Panc1 (cell line): ENCODE measurements at regions not wholly inside any gene's neighbourhood (a gene's known extent, or its start where the extent isn't known, plus 50 kb on each side); places are given as distances from the start of the nearest gene placed in this dataset.

Experiments used
- ATAC-seq: fragments of 200-7000 bp; cut with Tn5 transposase; 2 replicates; pipeline ENCODE4 v1.9.1; 2020; ENCODE audit warnings: mild to moderate bottlenecking, moderate library complexity
- BruUV-seq: library from RNA; stranded (reverse); fragments of 400-500 nt; replicated peaks from 2 replicates; lab custom pipeline; 2021; lab: Mats Ljungman, UMichigan
- CTCF ChIA-PET: fragments of 300-600 bp; sonication (Branson Sonifier 250); formaldehyde crosslinking; loops from one replicate; lab custom pipeline; 2022; ENCODE audit warnings: antibody characterized with exemption; lab: Charles Lee
- POLR2A ChIA-PET: fragments of 300-600 bp; sonication (Branson Sonifier 250); formaldehyde crosslinking; loops from one replicate; lab custom pipeline; 2022; ENCODE audit warnings: antibody characterized with exemption; lab: Charles Lee
- DNase-seq: peaks from one replicate; pipeline ENCODE4 v3.0.0-alpha.2; 2010; ENCODE audit warnings: low read depth, low spot score
- H3K27ac ChIP-seq: 2 replicates; pipeline ENCODE4 v1.5.1; 2011; ENCODE audit warnings: mild to moderate bottlenecking, low read length, inconsistent platforms
- H3K27me3 ChIP-seq: fragments of 200-500 bp; sonication (Bioruptor generic); 2 replicates; pipeline ENCODE4 v1.6.0; 2014; ENCODE audit warnings: low read length, inconsistent platforms; ENCODE audit not compliant: control insufficient read depth, insufficient read depth
- H3K36me3 ChIP-seq: fragments of 200-500 bp; sonication (Bioruptor generic); 2 replicates; pipeline ENCODE4 v1.5.1; 2014; ENCODE audit warnings: inconsistent platforms, mild to moderate bottlenecking, low read length, moderate library complexity; ENCODE audit not compliant: control insufficient read depth, insufficient read depth
- H3K4me1 ChIP-seq: 2 replicates; pipeline ENCODE4 v1.5.1; 2011; ENCODE audit warnings: inconsistent platforms, mild to moderate bottlenecking, low read length, moderate library complexity; ENCODE audit not compliant: control insufficient read depth, insufficient read depth
- H3K4me3 ChIP-seq, 2 experiments: 2 replicates each; pipeline ENCODE4 v1.5.1; 2011 to 2012; ENCODE audit warnings: low read depth in 2 of 2, low read length in 2 of 2, mild to moderate bottlenecking in 2 of 2, inconsistent platforms in 1 of 2, moderate library complexity in 1 of 2
- H3K9me3 ChIP-seq: fragments of 200-500 bp; sonication (Bioruptor generic); 2 replicates; pipeline ENCODE4 v1.5.1; 2014; ENCODE audit warnings: low read depth, mild to moderate bottlenecking, inconsistent platforms, low read length, moderate library complexity; ENCODE audit not compliant: control insufficient read depth, insufficient read depth
- POLR2AphosphoS5 ChIP-seq: IDR thresholded peaks from 2 replicates; pipeline ENCODE4 v1.6.1; 2012; ENCODE audit warnings: mild to moderate bottlenecking, low read depth, low read length, moderate library complexity
- SIN3A ChIP-seq: IDR thresholded peaks from 2 replicates; pipeline ENCODE4 v1.6.1; 2012; ENCODE audit warnings: low read depth, mild to moderate bottlenecking, low read length, moderate library complexity, borderline replicate concordance; ENCODE audit not compliant: insufficient read depth
- TCF7L2 ChIP-seq: IDR thresholded peaks from 2 replicates; pipeline ENCODE4 v1.6.1; 2011; ENCODE audit warnings: mild to moderate bottlenecking, low read depth, low read length, inconsistent platforms
- in situ Hi-C: cut with HindIII; loops from 2 replicates; pipeline ENCODE4 v1.10.0; 2016; ENCODE audit warnings: low sequenced_read_pairs, low pct_unique_long_range_greater_than_20kb
- intact Hi-C: fragments of 100-400 bp; cut with micrococcal nuclease; formaldehyde crosslinking; loops from one replicate; pipeline ENCODE4 v1.10.0; 2022; ENCODE audit not compliant: unreplicated experiment
- TF ChIP-seq, protein P1 (sequence below): fragments of 450-650 bp; IDR thresholded peaks from 2 replicates; pipeline ENCODE4 v1.5.1; 2017; ENCODE audit warnings: mild to moderate bottlenecking
- TF ChIP-seq, protein P2 (sequence below), 2 experiments: IDR thresholded peaks; 2 replicates each; pipeline ENCODE4 v1.6.1; 2011 to 2012; ENCODE audit warnings: low read depth in 2 of 2, control low read depth in 1 of 2, low read length in 1 of 2, mild to moderate bottlenecking in 1 of 2, moderate library complexity in 1 of 2; ENCODE audit not compliant: insufficient read depth in 1 of 2

DNA sequence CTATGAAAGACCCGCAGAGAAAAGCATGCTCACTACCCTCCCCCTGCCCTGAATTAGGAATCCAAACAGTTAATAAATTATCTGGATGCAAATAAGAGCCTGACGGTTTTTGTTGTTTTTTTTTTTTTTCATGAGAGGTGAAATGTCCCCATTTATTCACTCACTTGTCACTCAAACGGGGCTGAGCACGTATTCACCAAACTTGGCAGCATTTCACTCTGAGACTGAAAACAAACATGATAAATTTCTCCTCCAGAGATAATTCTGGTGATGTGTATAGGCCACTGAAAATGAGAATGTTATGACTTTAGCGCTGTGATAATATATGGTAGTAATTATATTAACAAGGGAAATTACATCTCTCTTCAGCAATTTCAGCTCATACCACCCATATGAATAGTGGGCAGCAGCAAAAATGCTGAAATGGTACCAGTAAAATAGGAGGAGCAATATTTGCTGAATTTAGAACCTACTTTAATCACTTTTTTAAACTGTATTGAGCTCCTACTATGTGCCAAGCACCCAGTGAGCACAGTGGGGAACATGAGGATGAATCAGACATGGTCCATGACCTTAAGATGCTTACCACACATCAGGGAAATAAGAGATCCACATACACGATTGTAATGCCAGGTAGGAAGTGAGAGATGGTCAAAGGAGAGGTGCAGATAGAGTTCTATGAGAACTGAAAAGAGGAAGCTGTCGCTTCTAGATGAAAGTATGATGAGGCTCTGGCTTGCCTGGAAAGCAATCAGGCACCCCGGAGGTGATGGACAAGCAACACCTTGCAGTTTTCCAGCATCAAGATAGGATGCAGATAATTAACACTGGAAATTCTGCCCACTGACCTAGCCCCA is 286.5 kb upstream of the TMPO start:
- Histone ChIP-seq H3K9me3 (no peaks in the 10 kb centered on the region), H3K27ac (no peak overlapping the region), H3K4me3 (no peak overlapping the region), H3K27me3 (no peaks in the 10 kb centered on the region), H3K36me3 (no peaks in the 10 kb centered on the region), H3K4me1 (no peaks in the 10 kb centered on the region)
- DNase-seq (no peak), ATAC-seq (no peak)
- in situ Hi-C loops (no loop called here), intact Hi-C loops (no loop called here)
- POLR2A ChIA-PET: no interaction called here
- CTCF ChIA-PET: no interaction called here
- TF ChIP-seq TCF7L2 (no peak), POLR2AphosphoS5 (no peak)
- TF ChIP-seq, protein P1, sequence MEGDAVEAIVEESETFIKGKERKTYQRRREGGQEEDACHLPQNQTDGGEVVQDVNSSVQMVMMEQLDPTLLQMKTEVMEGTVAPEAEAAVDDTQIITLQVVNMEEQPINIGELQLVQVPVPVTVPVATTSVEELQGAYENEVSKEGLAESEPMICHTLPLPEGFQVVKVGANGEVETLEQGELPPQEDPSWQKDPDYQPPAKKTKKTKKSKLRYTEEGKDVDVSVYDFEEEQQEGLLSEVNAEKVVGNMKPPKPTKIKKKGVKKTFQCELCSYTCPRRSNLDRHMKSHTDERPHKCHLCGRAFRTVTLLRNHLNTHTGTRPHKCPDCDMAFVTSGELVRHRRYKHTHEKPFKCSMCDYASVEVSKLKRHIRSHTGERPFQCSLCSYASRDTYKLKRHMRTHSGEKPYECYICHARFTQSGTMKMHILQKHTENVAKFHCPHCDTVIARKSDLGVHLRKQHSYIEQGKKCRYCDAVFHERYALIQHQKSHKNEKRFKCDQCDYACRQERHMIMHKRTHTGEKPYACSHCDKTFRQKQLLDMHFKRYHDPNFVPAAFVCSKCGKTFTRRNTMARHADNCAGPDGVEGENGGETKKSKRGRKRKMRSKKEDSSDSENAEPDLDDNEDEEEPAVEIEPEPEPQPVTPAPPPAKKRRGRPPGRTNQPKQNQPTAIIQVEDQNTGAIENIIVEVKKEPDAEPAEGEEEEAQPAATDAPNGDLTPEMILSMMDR: no peak
- no TSS peak for BruUV-seq

DNA sequence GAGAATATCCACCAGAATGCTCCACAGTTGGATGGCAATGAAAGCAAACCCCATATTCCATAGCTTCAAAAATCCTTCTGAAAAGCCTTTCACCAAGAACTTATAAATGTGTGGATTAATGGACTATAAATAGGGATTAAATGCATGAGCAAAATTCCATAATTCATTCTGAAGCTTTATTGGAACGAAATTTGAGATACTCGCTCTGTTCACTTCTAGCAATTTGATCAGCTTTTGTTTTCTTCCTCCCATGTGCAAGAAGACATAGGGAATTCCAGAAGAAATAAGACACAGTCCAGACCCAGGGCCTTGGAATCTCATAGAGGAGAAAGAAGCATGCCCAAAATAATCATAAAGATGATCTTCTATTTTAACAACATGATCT is 285.9 kb upstream of the TMPO start:
- no peak overlapping the region for H3K4me3 ChIP-seq
- CTCF ChIA-PET: no interaction called here
- TF ChIP-seq POLR2AphosphoS5 (no peak), TCF7L2 (no peak), SIN3A (no peak)
- TF ChIP-seq, protein P2, sequence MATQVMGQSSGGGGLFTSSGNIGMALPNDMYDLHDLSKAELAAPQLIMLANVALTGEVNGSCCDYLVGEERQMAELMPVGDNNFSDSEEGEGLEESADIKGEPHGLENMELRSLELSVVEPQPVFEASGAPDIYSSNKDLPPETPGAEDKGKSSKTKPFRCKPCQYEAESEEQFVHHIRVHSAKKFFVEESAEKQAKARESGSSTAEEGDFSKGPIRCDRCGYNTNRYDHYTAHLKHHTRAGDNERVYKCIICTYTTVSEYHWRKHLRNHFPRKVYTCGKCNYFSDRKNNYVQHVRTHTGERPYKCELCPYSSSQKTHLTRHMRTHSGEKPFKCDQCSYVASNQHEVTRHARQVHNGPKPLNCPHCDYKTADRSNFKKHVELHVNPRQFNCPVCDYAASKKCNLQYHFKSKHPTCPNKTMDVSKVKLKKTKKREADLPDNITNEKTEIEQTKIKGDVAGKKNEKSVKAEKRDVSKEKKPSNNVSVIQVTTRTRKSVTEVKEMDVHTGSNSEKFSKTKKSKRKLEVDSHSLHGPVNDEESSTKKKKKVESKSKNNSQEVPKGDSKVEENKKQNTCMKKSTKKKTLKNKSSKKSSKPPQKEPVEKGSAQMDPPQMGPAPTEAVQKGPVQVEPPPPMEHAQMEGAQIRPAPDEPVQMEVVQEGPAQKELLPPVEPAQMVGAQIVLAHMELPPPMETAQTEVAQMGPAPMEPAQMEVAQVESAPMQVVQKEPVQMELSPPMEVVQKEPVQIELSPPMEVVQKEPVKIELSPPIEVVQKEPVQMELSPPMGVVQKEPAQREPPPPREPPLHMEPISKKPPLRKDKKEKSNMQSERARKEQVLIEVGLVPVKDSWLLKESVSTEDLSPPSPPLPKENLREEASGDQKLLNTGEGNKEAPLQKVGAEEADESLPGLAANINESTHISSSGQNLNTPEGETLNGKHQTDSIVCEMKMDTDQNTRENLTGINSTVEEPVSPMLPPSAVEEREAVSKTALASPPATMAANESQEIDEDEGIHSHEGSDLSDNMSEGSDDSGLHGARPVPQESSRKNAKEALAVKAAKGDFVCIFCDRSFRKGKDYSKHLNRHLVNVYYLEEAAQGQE (IDR thresholded peaks at IDR 0.05; ENCODE audit: insufficient read depth in 1 of 2, low read depth in 2 of 2, low read length in 1 of 2): no peak
- TF ChIP-seq, protein P1: no peak
- H3K27ac ChIP-seq: no peak overlapping the region
- intact Hi-C loops: no loop called here
- in situ Hi-C loops: no loop called here
- no peaks in the 10 kb centered on the region for H3K27me3 ChIP-seq
- H3K4me1 ChIP-seq: no peaks in the 10 kb centered on the region
- H3K36me3 ChIP-seq: no peaks in the 10 kb centered on the region
- H3K9me3 ChIP-seq: no peaks in the 10 kb centered on the region
- POLR2A ChIA-PET: no interaction called here
- no peak for ATAC-seq
- BruUV-seq: no TSS peak
- no peak for DNase-seq
